ENCODE measurements at regions not wholly inside any gene's neighbourhood (a gene's known extent, or its start where the extent isn't known, plus 50 kb on each side); places are given as distances from the start of the nearest gene placed in this dataset.

DNA sequence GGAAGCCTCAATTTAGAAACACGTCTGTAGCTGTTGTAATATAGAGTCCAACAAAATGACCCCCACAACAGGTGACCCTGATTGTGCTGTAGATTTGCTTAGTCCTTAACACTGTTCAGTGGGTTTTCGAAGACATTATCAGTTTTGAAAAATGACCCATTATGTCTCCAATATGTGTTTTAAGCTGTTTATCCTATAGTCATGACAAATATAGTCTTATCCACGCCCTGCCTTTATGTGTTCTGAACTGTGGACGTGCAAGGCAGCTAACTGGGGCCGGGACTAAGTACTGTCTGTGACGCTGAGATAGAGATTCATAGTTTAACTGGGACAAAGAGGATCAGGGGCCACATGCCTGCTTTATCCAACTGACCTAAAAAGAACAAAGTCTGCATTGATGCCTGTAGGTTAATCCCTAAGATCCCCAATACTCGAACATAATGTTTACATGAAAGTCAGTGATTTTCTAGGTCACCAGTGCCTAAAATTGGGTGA, 192.4 kb downstream of the CD83 start:
- TF ChIP-seq, protein P1, sequence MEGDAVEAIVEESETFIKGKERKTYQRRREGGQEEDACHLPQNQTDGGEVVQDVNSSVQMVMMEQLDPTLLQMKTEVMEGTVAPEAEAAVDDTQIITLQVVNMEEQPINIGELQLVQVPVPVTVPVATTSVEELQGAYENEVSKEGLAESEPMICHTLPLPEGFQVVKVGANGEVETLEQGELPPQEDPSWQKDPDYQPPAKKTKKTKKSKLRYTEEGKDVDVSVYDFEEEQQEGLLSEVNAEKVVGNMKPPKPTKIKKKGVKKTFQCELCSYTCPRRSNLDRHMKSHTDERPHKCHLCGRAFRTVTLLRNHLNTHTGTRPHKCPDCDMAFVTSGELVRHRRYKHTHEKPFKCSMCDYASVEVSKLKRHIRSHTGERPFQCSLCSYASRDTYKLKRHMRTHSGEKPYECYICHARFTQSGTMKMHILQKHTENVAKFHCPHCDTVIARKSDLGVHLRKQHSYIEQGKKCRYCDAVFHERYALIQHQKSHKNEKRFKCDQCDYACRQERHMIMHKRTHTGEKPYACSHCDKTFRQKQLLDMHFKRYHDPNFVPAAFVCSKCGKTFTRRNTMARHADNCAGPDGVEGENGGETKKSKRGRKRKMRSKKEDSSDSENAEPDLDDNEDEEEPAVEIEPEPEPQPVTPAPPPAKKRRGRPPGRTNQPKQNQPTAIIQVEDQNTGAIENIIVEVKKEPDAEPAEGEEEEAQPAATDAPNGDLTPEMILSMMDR (IDR thresholded peaks at IDR 0.05; ENCODE audit: insufficient read depth, low read length): no peak
- TF ChIP-seq, protein P2, sequence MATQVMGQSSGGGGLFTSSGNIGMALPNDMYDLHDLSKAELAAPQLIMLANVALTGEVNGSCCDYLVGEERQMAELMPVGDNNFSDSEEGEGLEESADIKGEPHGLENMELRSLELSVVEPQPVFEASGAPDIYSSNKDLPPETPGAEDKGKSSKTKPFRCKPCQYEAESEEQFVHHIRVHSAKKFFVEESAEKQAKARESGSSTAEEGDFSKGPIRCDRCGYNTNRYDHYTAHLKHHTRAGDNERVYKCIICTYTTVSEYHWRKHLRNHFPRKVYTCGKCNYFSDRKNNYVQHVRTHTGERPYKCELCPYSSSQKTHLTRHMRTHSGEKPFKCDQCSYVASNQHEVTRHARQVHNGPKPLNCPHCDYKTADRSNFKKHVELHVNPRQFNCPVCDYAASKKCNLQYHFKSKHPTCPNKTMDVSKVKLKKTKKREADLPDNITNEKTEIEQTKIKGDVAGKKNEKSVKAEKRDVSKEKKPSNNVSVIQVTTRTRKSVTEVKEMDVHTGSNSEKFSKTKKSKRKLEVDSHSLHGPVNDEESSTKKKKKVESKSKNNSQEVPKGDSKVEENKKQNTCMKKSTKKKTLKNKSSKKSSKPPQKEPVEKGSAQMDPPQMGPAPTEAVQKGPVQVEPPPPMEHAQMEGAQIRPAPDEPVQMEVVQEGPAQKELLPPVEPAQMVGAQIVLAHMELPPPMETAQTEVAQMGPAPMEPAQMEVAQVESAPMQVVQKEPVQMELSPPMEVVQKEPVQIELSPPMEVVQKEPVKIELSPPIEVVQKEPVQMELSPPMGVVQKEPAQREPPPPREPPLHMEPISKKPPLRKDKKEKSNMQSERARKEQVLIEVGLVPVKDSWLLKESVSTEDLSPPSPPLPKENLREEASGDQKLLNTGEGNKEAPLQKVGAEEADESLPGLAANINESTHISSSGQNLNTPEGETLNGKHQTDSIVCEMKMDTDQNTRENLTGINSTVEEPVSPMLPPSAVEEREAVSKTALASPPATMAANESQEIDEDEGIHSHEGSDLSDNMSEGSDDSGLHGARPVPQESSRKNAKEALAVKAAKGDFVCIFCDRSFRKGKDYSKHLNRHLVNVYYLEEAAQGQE (IDR thresholded peaks at IDR 0.05; ENCODE audit: insufficient replicate concordance, low read depth): no peak
- TF ChIP-seq GABPA (IDR thresholded peaks at IDR 0.05; ENCODE audit: low read depth): no peak

Data from HL-60 (cell line).